GM18507 (cell line): ENCODE measurements at regions not wholly inside any gene's neighbourhood (a gene's known extent, or its start where the extent isn't known, plus 50 kb on each side); places are given as distances from the start of the nearest gene placed in this dataset.

Experiments
- DNase-seq: peaks from one replicate; pipeline ENCODE4 v3.0.0; 2011; ENCODE audit warnings: low read depth; ENCODE audit not compliant: insufficient read length; ENCODE audit errors: extremely low spot score
- FAIRE-seq: peaks from 2 replicates; lab custom pipeline; 2011; peaks lifted over from hg19 to GRCh38; lab: Jason Lieb, UNC

DNA sequence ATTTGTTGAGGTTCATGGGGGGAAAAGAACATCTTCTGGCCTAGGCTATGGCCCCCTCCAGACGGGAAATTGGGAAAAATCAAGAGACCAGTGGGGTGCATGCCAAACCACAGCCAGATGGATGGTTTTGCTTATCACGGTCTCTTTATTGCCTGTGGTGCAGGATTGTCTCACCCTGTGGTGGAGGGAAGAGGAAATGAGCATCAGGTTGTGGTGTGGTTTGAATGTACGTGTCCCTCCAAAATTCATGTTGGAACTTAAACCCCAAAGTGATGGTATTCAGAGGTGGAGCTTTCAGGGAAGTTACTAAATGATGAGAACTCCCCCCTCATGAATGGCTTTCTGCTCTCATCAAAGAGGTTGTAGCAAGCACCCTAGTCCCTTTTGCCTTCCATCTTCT, 525.7 kb downstream of the NPHP4 start:
- DNase-seq = no peak
- FAIRE-seq = no peak

DNA sequence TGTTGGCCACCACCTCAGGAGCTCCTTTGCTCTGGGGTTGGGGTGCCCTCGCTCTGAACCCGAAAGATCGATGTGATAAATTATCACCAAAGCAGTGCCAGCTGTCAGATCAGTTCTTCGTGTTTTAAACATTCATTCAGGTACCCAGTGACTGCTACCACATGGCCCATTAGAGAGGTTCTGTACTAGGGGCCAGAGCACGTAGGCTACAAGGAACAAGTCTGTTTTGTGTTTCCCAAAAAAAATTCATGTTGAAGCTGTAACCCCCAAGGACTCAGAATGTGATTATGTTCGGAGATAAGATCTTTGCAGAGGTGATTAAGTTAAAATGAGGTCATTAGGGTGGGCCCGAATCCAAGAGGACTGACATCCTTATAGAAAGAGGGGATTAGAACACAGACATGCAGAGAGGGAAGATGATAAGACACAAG, 526.9 kb downstream of the NPHP4 start:
- FAIRE-seq = no peak
- no peak for DNase-seq

DNA sequence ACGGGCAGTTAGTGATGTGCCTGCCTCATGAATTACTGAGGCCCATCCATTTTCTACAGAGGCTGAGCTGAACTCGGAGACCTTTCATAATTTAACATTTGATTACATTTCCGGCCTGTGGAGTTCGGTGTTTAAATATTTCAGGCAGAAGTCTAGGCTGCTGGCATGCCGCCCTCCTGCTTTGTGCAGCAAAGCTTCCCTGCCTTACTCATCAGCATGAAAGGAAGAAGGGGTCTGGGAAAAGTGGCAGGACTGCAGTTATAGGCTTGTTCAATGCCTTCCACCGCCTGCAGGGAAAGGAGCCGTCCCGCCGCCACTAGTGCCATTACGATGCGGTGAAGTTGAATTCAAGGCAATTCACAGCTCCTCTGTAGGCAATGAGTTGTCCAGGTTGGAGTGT, 527.9 kb downstream of the NPHP4 start:
- no peak for DNase-seq
- no peak for FAIRE-seq

DNA sequence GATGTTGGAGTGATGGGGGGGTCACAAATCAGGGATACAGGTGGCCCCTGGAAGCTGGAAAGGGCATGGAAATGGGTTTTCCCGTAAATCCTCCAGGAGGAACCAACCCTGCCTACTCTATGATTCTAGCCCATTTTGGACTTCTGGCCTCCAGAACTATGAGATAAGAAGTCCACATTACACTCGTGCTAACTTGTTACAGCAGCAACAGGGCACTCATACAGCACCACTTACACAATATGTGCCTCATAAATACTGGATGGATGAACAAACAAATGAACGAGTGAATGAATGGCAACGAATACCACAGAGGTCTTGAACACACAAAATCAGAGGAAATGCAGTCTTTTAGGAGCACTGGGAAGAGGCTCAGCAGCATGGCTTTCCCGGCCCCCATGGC, 531.3 kb downstream of the NPHP4 start:
- FAIRE-seq (no peak), DNase-seq (no peak)

DNA sequence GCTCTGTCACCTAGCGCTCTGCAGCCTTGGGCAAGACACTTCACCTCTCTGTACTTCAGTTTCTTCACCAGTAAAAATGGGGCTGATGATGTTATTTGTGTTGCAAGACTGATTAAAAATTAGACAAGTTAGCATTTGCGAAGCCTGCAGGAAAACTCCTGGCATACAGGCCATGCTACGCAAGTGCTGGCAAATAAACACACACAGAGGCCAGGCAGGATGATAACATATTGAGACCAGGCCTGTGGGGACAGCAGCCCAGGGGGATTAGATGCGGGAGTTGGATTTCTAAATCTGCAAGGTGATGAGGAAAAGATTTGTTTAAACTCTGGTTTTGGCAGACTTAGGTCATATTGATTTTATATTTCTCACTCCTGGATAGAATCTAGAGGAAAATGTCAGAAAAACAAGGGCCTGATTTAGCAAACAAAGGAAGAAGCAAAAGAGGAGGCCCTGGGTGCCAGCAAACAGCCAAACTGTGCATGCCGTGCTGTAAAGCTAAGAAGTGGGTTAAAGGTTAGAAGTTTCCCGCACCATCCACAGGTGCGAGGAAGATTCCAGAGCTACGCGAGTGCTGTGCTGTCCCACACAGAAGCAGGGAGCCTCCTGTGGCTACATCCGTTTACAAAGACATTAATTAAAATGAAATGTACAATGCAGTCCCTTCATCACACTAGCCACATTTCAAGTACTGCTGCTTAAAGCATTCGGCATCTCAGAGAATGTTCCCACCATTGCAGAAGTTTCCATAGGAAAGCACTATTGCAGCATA, 532.2 kb downstream of the NPHP4 start:
- no peak for DNase-seq
- FAIRE-seq = no peak

DNA sequence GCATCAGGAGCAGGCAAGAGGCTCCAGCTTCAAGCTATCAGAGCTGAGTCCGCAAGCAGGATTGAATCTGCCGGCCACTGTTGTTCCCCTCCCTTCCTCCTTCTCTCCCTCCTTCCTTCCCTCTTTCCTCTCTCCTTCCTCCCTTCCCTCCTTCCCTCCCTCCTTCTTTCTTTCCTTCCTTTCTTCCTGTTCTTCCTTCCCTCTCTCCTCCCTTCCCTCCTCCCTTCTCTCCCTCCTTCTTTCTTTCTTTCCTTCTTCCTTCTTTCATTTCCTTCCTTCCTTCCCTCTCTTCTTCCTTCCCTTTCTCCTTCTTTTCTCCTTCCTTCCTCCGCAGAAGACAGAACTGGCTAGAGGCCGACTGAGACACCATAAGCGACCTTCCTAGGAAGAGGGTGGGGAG, 534.0 kb downstream of the NPHP4 start:
- DNase-seq (no peak), FAIRE-seq (no peak)

DNA sequence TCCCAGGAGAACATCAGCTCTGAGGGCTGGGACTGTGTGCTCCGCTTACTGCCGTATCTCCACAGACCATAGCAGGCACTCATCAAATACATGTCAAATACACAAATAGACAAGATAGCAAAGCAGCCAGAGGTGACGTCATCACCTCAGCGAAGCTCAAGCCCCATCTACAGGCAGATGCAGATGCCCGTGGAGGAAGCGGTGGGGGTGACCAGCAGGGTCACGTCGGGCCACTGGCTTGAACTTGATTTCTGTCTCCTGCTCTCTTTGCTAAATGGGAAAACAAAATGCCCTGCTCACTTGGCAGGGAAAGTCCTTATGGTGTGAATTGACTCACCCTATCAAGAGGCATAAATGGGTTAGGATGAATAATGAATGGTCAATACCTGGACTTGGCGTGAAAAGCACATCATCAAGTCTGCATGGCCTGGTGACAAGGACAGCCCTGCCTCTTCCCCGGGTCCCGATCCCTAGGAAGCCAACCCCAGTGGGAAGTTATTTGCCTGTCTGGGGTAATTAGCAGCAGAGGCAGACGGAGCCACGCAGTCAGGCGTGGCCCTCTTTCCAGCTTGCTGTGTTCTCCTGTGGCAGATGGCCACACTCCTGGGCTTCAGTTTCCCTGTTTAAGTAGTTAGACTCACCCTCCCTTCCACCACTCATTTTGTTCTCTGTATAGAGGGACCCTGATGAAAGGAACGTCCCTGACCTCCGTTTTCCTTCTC, 536.0 kb downstream of the NPHP4 start:
- no peak for FAIRE-seq

DNA sequence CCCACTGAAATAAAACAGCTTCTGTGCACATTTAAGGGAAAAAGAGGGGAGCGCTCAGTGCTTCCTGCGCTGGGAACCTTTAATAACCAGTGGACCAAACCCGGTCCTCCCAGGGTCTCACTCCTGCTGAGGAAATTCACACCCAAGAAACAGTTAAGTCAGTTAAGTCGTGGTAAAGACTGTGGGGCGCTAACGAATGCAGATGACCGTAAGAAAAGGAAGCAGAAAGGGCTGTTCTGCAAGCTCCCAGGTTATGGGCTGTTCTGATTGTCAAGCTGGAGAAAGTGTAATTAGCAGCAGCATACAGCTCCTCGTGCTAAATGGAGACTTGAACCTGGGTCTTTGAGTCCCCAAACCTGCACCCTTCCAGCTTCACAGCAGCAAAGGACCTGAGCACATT, 536.6 kb downstream of the NPHP4 start:
- no peak for FAIRE-seq

More for the DNA sequence above, 536.0 kb downstream of the NPHP4 start:
- DNase-seq = no peak

DNA sequence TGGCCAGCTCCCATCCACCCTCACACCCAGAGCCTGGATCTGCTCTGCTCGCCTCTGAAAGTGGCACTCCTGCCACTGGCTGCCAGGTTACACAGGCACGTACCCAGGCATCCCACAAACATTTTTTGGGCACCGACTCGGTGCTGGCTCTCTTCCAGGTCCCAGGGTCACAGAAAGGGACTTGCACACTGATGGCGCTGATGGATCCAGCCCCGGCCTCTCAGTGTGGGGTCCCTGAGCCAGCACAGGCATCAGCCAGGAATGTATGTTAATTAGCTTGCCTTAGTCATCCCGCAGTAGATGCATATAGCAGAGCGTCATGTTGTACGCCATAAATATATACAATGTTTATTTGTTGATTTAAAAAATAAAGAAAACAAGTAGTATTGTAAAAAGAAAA, 537.2 kb downstream of the NPHP4 start:
- FAIRE-seq (no peak), DNase-seq (no peak)

More for the DNA sequence above, 536.6 kb downstream of the NPHP4 start:
- DNase-seq = no peak

DNA sequence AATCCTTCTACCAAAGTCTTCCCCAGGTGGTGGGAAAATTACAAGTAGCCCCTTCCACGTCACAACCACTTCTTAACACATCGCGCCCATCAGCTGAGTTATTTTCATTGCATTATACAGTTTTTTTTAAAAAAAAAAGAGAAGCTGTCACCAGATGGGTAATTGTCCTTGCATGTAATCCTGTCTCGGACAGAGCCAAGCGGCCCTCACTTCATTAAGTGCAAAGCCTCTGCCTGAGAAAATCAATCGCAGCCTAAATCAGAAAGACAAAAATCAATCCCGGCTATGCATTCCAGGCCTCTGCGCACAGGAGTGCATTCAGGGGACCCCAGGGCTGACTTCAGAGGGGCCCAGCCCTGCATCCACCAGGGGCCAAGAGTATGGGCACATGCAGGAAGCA, 538.9 kb downstream of the NPHP4 start:
- DNase-seq (no peak), FAIRE-seq (no peak)

DNA sequence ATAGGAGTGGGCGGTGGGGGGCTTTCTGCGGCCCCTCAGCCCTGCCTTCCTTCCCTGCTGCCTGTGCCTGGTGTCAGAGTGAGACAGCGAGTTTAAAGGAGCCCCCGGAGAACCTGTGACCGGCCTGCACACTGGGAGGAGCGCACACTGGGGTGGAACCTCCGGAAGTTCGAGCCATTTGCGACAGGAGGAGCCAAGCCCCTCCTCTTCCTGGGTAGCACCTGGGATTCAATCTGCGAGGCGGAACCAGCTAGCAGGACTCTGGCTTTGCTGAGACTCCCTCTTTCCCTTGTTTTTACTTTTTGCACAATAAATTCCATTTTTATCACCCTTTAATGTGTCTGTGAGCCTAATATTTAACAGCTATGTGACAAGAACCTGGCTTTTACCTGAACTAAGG, 540.6 kb downstream of the NPHP4 start:
- FAIRE-seq (no peak), DNase-seq (no peak)

DNA sequence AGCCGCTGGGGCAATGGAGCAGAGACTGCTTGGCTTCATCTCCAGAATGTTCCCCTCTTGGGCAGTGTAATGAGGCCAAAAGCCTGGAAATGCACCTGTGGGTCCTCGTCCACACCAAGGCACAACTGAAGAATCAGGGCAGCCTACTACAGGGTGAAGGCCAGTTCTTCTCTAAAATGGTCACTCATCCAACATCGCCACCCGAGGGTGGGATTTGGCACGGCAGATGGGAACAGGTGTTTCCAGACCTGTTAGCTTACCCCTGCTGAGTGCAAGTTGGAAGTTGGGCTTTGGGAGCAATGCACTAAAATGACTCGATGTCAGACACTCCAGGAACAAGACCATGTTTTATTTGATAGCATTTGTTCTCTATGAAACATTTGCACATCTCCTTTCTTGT, 543.7 kb downstream of the NPHP4 start:
- no peak for FAIRE-seq
- DNase-seq = no peak

DNA sequence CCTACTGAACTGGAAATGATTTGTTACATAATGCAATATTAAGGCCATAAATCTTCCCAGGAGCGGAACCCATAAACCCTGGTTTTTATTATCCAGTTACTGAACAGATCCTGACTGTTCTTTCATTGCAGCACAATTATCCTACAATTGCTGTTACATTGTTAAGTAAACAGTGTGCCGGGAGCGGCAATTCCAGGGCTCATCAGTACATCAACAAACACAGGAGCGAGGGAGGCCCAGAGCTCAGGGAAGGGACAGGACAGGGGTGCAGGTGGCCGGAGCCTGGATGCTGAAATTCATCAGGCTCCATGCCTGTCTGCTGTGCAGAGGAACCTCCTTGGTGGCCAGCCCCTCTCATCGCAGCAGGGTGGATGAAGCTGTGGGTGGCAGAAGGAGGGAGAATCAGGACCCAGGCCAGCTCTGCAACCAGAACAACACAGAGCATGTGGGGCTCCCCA, 544.7 kb downstream of the NPHP4 start:
- FAIRE-seq = no peak
- no peak for DNase-seq

DNA sequence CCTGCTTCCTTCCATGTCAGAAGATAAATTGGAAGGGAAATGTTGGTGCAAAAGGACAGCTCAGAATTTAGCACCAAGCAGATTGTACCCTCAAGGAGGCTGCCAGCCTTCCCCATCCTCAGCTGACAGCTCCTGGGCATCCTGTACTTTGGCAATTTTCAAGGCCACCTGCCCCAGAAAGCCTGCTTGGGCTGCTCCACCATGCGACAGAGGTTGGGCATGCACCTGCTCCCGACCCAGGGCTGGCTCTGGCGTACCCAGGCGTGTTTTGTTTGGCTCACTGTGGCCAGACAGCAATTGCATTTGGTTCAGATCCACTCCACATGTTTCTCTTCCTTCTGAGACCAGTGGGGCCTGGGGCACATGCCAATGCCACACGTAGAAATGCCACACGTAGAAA, 547.8 kb downstream of the NPHP4 start:
- DNase-seq (no peak), FAIRE-seq (no peak)

DNA sequence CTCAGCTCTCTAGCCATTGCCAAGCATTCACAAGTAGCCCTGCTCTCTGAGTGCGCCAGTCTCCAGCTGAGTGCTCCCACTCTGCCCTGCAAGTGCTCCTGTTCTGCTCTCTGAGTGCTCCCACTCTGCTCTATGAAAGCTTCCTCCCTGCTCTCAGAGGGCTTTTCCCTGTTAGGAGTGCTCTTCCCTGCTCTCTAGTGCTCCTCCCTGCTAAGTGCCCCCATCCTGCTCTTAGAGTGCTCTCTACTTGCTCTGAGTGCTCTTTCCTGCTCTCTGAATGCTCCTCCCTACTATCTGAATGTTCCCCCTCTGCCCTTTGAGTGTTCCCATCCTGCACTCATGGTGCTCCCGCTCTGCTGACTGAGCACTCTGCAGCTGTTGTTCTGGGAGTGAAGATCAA, 555.4 kb downstream of the NPHP4 start:
- DNase-seq (no peak), FAIRE-seq (no peak)

DNA sequence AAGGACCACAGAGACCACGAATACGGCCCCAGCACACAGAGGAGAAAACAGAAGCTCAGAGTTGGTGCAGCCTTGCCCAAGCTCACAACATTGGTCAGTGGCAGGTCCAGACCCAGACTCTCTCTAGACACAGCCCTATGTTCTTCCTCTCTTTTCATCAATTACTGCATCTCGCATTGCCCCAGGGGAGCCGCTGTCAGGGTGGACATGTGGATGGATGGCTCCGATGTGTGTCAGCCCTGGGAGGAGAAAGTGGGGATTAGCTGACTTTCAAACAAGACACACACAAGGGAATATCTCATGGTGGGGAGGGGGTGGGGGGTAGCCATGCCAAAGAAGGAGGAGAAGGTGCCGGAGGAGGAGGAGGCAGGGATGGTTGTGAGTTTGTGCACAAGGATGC, 556.8 kb downstream of the NPHP4 start:
- DNase-seq (no peak), FAIRE-seq (no peak)

DNA sequence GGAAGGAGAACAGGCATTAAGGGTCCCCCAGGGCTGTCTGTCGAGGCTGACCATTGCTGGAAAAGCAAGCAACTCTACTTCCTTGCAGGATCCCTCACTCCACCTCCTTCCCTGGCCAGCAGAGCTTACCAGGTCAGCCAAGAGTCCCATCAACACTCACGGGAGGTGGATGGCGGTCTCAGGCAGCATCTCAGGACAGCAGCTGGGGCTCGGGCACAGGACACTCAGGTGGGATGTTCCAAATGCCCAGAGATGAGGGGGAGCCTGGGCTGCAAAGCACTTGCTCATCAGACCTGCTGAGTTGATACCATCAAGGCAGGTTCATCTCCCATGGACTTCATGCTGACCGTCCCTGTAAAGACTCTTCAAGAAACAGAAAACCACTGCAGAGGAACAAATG, 559.8 kb downstream of the NPHP4 start:
- FAIRE-seq (no peak), DNase-seq (no peak)

DNA sequence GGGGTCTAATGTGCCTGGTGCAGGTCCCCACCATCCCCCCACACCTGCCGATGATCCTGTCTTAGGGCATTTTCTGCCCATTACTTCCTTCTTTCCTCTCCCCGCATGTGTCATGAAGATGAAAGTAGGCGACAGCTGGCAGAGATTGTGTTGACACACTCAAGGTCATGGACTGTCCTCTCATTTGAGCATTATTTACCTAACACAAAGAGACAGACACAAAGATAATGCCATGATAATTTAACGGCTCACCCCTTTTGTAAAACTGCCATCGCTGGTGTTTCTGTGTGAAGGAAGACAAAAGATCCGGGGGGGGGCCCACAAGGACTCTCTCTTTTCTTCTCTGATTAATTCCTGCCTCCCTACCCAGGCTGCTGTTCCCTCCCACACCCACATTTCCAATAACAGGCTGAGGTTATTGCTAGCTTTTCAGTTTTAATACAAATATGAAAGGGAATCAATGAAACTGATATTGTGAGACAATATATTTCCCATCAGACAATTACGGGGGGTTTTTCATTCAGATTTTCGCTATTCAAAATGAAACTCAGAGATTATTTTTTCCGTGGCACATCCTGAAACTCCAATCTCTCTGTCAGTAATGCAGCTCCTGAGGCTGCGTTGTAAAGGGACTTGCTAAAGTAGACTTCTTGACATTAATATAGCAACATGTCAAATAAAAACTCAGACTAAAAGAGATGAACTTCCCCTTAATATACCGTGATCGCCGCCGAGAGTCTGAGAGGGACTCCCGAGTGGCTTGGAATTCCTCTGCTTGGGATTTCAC, 561.1 kb downstream of the NPHP4 start:
- DNase-seq = no peak
- FAIRE-seq = no peak

DNA sequence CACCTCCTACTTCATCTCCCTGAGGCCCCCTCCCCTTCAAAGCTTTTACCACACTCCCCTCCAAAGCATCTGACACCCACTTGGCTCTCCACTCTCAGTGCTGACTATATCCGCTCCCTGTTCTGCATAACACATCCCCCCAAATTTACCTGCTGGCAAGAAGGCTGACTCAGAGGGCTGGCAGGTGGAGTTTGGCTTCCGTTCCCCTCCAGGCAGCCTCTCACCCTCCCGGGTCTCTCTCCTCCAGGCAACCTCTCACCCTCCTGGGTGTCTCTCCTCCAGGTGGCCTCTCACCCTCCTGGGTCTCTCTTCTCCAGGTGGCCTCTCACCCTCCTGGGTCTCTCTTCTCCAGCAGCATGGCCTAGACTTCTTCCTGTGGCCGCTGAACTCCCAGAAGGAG, 562.1 kb downstream of the NPHP4 start:
- no peak for FAIRE-seq

DNA sequence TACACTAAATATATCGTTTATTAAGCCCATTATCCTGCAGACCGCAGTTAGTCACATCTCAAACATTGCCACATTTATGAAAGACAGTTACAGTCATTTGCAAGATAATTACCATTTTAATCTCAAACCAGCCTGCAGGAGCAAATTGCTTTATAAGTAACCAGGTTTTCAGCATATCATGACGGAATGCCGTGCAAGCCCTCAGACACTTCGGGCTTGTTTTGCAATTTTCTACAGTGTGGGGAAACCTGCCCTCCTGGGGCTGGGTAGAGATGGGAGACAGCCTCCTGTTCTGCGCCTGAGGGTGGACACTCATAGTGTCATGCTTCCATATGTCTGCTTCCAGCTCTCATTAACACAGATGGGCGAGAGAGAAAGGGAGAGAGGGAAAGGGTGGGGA, 563.9 kb downstream of the NPHP4 start:
- FAIRE-seq = no peak
- DNase-seq = no peak

More for the DNA sequence above, 562.1 kb downstream of the NPHP4 start:
- DNase-seq = no peak
